Breast epithelium (tissue), 4 donors: ENCODE measurements at regions not wholly inside any gene's neighbourhood (a gene's known extent, or its start where the extent isn't known, plus 50 kb on each side); places are given as distances from the start of the nearest gene placed in this dataset.

Experiments
- DNase-seq, 2 donors: peaks; one replicate each; pipeline ENCODE4 v3.0.0-alpha.2; 2019; ENCODE audit warnings: low spot score in 2 of 2
- H3K27ac ChIP-seq, 2 donors: fragments of 200-600 bp; sonication (generic) in 1 of 2; one replicate each; pipeline ENCODE4 v1.5.1; 2016 to 2019; ENCODE audit warnings: mild to moderate bottlenecking in 1 of 2
- H3K27me3 ChIP-seq, 2 donors: fragments of 200-600 bp; sonication (generic) in 1 of 2; one replicate each; pipeline versions ENCODE4 v1.5.1 to v1.6.0; 2017 to 2019; ENCODE audit warnings: control low read depth in 1 of 2, mild to moderate bottlenecking in 1 of 2
- H3K36me3 ChIP-seq: fragments of 200-600 bp; one replicate; pipeline ENCODE4 v1.5.1; 2019
- H3K4me1 ChIP-seq, 2 donors: fragments of 200-600 bp; sonication (generic); one replicate each; pipeline ENCODE4 v1.5.1; 2016 to 2019; ENCODE audit warnings: control low read depth in 1 of 2
- H3K4me3 ChIP-seq, 3 donors: fragments of 200-600 bp; sonication (generic); 1 replicate in 2 of 3; 2 replicates in 1 of 3; pipeline ENCODE4 v1.5.1; 2016 to 2019; ENCODE audit warnings: mild to moderate bottlenecking in 3 of 3, moderate library complexity in 2 of 3
- H3K9me3 ChIP-seq, 2 donors: fragments of 200-600 bp; sonication (generic) in 1 of 2; one replicate each; pipeline ENCODE4 v1.5.1; 2016 to 2019; ENCODE audit warnings: control low read depth in 1 of 2
- POLR2A ChIP-seq: fragments of 450-650 bp; IDR thresholded peaks from one replicate; pipeline ENCODE4 v1.6.1; 2016; ENCODE audit warnings: antibody characterized with exemption, mild to moderate bottlenecking, moderate library complexity
- POLR2AphosphoS5 ChIP-seq, 3 donors: sonication (generic); formaldehyde crosslinking; IDR thresholded peaks; one replicate each; pipeline ENCODE4 v1.6.1; 2017; ENCODE audit warnings: antibody characterized with exemption in 3 of 3
- intact Hi-C: fragments of 100-400 bp; cut with DNase I; formaldehyde crosslinking; loops from one replicate; pipeline ENCODE4 v1.15.1; 2023; ENCODE audit warnings: low total_unique reads
- TF ChIP-seq, protein P1 (sequence below), 3 donors: fragments of 450-650 bp; IDR thresholded peaks; one replicate each; pipeline ENCODE4 v1.5.1; 2016 to 2017; ENCODE audit warnings: antibody characterized with exemption in 3 of 3, mild to moderate bottlenecking in 3 of 3, moderate library complexity in 3 of 3

DNA sequence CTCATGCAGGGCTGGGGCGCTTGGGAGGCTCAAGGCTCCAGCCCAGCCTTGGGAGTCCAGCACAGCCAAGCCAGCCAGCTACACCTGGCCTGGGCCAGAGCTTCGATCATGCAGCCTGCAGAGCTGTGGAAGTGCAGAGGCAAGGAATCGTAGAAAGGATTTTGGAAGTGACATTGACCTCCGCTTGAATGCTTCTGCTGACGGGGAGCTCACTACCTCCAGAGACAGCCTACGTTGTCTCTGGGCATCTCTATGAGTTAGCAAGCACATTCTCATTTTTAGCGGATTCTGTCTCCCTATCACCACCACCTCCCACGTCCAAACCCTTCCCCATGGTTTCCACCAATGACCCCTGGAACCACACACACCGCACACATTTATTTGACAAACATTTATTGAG, 88.5 kb downstream of the MICALL2 start:
- no peaks in the 10 kb centered on the region for H3K36me3 ChIP-seq
- H3K4me1 ChIP-seq: no peaks in the 10 kb centered on the region
- no peak overlapping the region for H3K4me3 ChIP-seq
- DNase-seq: no peak
- intact Hi-C loops: no loop called here
- H3K9me3 ChIP-seq: peaks cover 5 to 6% of the 10 kb centered on the region in 2 donors
- no peak for TF ChIP-seq POLR2A
- TF ChIP-seq, protein P1, sequence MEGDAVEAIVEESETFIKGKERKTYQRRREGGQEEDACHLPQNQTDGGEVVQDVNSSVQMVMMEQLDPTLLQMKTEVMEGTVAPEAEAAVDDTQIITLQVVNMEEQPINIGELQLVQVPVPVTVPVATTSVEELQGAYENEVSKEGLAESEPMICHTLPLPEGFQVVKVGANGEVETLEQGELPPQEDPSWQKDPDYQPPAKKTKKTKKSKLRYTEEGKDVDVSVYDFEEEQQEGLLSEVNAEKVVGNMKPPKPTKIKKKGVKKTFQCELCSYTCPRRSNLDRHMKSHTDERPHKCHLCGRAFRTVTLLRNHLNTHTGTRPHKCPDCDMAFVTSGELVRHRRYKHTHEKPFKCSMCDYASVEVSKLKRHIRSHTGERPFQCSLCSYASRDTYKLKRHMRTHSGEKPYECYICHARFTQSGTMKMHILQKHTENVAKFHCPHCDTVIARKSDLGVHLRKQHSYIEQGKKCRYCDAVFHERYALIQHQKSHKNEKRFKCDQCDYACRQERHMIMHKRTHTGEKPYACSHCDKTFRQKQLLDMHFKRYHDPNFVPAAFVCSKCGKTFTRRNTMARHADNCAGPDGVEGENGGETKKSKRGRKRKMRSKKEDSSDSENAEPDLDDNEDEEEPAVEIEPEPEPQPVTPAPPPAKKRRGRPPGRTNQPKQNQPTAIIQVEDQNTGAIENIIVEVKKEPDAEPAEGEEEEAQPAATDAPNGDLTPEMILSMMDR (IDR thresholded peaks at IDR 0.05): no peak
- H3K27ac ChIP-seq: no peak overlapping the region
- H3K27me3 ChIP-seq: peaks cover 8 to 87% of the 10 kb centered on the region in 2 donors

DNA sequence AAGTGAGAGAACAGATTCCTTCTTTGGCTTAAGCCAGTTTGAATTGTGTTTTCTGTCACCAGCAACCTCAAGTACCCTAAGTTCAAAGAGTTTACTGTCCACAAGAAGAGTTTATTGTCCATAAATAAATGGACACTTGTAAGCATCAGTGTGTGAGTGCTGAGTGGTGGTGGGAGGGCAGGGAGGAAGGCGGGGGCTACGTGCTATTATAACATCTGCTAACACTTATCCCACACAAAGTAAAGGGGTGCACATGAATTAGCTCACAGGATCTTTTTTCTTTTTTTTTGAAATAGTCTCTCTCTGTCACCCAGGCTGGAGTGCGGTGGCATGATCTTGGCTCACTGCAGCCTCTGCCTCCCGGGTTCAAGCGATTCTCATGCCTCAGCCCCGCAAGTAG, 87.2 kb downstream of the MICALL2 start:
- Histone ChIP-seq H3K27ac (no peak overlapping the region), H3K27me3 (peaks cover 8 to 87% of the 10 kb centered on the region in 2 donors), H3K4me3 (no peak overlapping the region), H3K9me3 (no peaks in the 10 kb centered on the region), H3K4me1 (no peaks in the 10 kb centered on the region), H3K36me3 (no peaks in the 10 kb centered on the region)
- DNase-seq: no peak
- TF ChIP-seq POLR2AphosphoS5 (IDR thresholded peaks at IDR 0.05): no peak
- TF ChIP-seq, protein P1 (IDR thresholded peaks at IDR 0.05): no peak
- no peak for TF ChIP-seq POLR2A
- intact Hi-C loops: no loop called here

DNA sequence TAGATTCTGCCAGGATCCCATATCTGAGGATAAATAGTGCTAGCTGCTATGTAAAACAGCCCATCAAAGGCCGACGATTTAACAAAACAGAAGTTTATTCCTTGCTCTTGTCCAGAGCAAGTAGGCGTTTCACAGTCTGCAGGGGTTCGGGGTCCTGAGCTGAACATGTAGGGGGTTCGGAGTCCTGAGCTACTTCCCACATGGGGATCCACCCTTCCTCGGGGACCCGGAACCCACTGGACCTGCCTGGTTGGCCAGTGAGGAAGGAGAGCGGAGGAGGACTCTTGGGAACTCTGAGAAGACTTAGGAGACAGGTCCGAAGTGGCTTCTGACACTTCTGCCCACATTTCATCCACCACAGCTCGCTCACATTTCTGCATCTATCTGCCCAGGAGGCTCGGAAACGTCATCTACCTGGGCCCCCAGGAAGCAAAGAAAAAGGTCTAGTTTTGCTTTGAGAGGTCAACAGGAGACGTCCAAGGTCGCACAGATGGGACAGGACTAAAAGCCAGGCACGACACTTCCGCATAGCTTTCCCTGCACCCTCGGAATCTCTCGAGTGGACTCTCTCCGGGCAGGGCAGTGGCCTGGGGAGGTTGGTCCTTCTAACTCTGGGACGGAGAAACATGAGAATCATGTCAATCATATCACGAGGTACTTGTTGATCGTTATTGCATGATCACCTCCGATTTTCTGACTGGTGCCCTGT, 86.4 kb downstream of the MICALL2 start:
- H3K27me3 ChIP-seq: peaks cover 8 to 88% of the 10 kb centered on the region in 2 donors
- H3K4me1 ChIP-seq: no peaks in the 10 kb centered on the region
- DNase-seq: no peak
- TF ChIP-seq, protein P1 (IDR thresholded peaks at IDR 0.05): no peak
- TF ChIP-seq POLR2A (no peak), POLR2AphosphoS5 (IDR thresholded peaks at IDR 0.05) (no peak)
- H3K27ac ChIP-seq: no peak overlapping the region
- H3K9me3 ChIP-seq: no peaks in the 10 kb centered on the region
- intact Hi-C loops: no loop called here
- H3K36me3 ChIP-seq: no peaks in the 10 kb centered on the region
- H3K4me3 ChIP-seq: no peak overlapping the region

DNA sequence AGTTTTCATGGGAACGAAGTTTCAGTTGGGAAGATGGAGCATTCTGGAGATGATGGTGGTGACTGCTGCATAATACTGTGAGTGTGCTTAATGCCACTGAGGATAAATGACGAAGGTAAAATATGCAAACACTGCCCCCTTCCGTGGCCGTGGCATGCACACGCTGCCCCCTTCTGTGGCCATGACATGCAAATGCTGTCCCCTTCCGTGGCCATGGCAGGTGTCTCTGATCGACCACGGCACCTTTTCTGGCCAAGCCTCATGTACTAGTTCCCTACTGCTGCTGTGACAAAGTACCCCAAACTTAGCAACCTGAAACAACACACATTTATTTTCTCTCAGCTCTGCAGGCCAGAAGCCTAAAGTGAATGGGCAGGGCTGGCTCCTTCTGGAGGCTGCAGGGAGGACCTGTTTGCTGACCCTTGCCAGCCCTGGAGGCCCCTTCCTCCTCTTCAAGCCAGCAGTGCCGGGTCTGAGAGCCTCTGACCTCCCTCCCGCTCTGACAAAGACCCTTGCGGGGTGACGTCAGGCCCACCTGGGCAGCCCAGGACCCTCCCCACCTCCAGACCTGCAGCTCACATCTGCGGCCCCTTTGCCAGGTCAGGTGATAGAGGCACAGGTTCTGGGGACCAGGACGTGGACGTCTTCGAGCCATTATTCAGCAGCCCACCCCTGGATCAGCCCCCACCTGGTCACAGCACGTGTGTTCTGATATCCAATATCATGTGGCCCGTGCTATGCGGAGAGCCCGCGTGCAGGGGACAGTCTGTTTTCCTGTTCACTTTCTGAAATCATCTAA, 82.0 kb downstream of the MICALL2 start:
- DNase-seq: no peak
- no peaks in the 10 kb centered on the region for H3K36me3 ChIP-seq
- H3K27ac ChIP-seq: no peak overlapping the region
- TF ChIP-seq, protein P1 (IDR thresholded peaks at IDR 0.05): no peak
- TF ChIP-seq POLR2A (no peak), POLR2AphosphoS5 (IDR thresholded peaks at IDR 0.05) (no peak)
- H3K27me3 ChIP-seq: peaks cover 0 to 75% of the 10 kb centered on the region in 2 donors
- H3K9me3 ChIP-seq: no peaks in the 10 kb centered on the region
- intact Hi-C loops: no loop called here
- no peaks in the 10 kb centered on the region for H3K4me1 ChIP-seq
- H3K4me3 ChIP-seq: no peak overlapping the region
